Calu3 (cell line): ENCODE measurements at regions not wholly inside any gene's neighbourhood (a gene's known extent, or its start where the extent isn't known, plus 50 kb on each side); places are given as distances from the start of the nearest gene placed in this dataset.

ENCODE experiments used
- BruUV-seq: library from RNA; stranded (reverse); fragments of 400-500 nt; replicated peaks from 2 replicates; lab custom pipeline; 2021; lab: Mats Ljungman, UMichigan
- CTCF ChIA-PET: fragments of 300-600 bp; sonication (Branson Sonifier 250); formaldehyde crosslinking; loops from one replicate; lab custom pipeline; 2022; ENCODE audit warnings: antibody characterized with exemption; lab: Charles Lee
- DNase-seq: peaks from one replicate; pipeline ENCODE4 v3.0.0; 2022
- H3K27ac Mint-ChIP-seq: one replicate; pipeline ENCODE4 v1.8.0; 2022; ENCODE audit warnings: mixed read lengths; ENCODE audit not compliant: unreplicated experiment
- H3K27me3 Mint-ChIP-seq: one replicate; pipeline ENCODE4 v1.8.0; 2022; ENCODE audit warnings: mixed read lengths; ENCODE audit not compliant: unreplicated experiment
- H3K36me3 Mint-ChIP-seq: one replicate; pipeline ENCODE4 v1.8.0; 2022; ENCODE audit warnings: mild to moderate bottlenecking, moderate library complexity, mixed read lengths; ENCODE audit not compliant: insufficient read depth, unreplicated experiment
- H3K4me1 Mint-ChIP-seq: one replicate; pipeline ENCODE4 v1.8.0; 2022; ENCODE audit warnings: mild to moderate bottlenecking, low read depth, mixed read lengths; ENCODE audit not compliant: unreplicated experiment
- H3K4me3 Mint-ChIP-seq: one replicate; pipeline ENCODE4 v1.8.0; 2022; ENCODE audit warnings: mild to moderate bottlenecking, low read depth, moderate library complexity, mixed read lengths; ENCODE audit not compliant: unreplicated experiment
- H3K9me3 Mint-ChIP-seq: one replicate; pipeline ENCODE4 v1.8.0; 2022; ENCODE audit warnings: low read depth, mixed read lengths; ENCODE audit not compliant: unreplicated experiment
- CTCF ChIP-seq: fragments of 200-600 bp; IDR thresholded peaks from one replicate; pipeline ENCODE4 v1.8.0; 2022; ENCODE audit warnings: antibody characterized with exemption; ENCODE audit not compliant: unreplicated experiment
- intact Hi-C: fragments of 100-400 bp; cut with micrococcal nuclease; formaldehyde crosslinking; loops from one replicate; pipeline ENCODE4 v1.10.0; 2022; ENCODE audit not compliant: unreplicated experiment

DNA sequence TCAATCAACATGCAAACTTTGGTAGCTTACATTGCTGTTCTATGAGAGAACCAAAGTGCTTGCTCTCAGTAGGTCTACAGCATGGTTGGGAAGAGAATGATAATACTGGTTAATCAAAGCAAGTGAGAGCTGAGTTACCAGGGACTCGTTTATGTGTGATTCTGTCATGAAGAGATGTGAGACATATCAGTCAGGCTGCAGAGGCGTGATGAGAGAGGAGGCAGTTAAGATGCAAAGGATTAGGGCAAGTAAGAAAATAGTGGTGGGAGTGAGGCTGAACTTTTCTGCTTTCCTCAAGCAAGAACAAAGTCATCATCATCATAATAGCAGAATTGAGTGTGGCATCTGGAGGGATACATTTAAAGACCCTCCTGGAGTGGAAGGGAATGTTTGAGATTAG, 86.5 kb downstream of the RPS12 start:
- no peak for DNase-seq
- BruUV-seq = no TSS peak
- TF ChIP-seq CTCF = no peak
- Mint-ChIP-seq H3K27ac (no peak overlapping the region), H3K36me3 (no peaks in the 10 kb centered on the region), H3K4me1 (no peaks in the 10 kb centered on the region), H3K4me3 (no peak overlapping the region), H3K9me3 (no peaks in the 10 kb centered on the region), H3K27me3 (no peaks in the 10 kb centered on the region)
- CTCF ChIA-PET = interaction anchor here (0.7 kb wide), 1 partner anchor 26 kb away, joined by 3 read pairs; no protein-coding TSS in a partner anchor
- intact Hi-C loops = no loop called here

GRCh38 chr6:132902901-132903300, 88.5 kb downstream of the RPS12 start:
- peaks cover 13% of the 10 kb centered on the region for H3K4me1 Mint-ChIP-seq
- CTCF ChIA-PET = no interaction called here
- H3K4me3 Mint-ChIP-seq = no peak overlapping the region
- no peak overlapping the region for H3K27ac Mint-ChIP-seq
- intact Hi-C loops = no loop called here
- no TSS peak for BruUV-seq
- TF ChIP-seq CTCF = no peak
- H3K27me3 Mint-ChIP-seq = no peaks in the 10 kb centered on the region
- no peaks in the 10 kb centered on the region for H3K36me3 Mint-ChIP-seq
- no peaks in the 10 kb centered on the region for H3K9me3 Mint-ChIP-seq
- no peak for DNase-seq

GRCh38 chr6:132907231-132907630, 92.9 kb downstream of the RPS12 start:
- no peak for DNase-seq
- H3K4me3 Mint-ChIP-seq = no peak overlapping the region
- H3K4me1 Mint-ChIP-seq = peaks cover 13% of the 10 kb centered on the region
- CTCF ChIA-PET = no interaction called here
- H3K27me3 Mint-ChIP-seq = no peaks in the 10 kb centered on the region
- H3K36me3 Mint-ChIP-seq = no peaks in the 10 kb centered on the region
- H3K27ac Mint-ChIP-seq = no peak overlapping the region
- no TSS peak for BruUV-seq
- no peaks in the 10 kb centered on the region for H3K9me3 Mint-ChIP-seq
- TF ChIP-seq CTCF = no peak
- intact Hi-C loops = no loop called here

DNA sequence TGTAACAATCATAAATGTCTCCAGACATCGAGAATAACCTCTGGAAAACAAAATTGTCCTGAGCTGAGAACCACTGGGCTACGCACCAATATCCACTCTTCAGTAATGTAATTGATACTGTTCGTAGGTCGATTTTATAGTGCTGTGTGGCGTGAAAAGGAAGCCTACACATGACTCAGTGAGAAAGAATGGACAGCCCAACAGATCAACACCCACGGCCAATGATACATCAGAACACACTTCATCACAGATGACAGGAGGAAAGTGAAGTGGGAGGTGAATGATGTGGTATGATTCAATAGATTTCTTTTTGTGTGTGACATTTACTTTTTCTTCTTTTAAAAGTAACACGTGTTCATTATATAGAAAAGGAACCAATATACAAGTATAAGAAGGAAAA, 93.5 kb downstream of the RPS12 start:
- no peak overlapping the region for H3K4me3 Mint-ChIP-seq
- no peaks in the 10 kb centered on the region for H3K9me3 Mint-ChIP-seq
- no peaks in the 10 kb centered on the region for H3K36me3 Mint-ChIP-seq
- CTCF ChIA-PET = no interaction called here
- H3K4me1 Mint-ChIP-seq = peaks cover 13% of the 10 kb centered on the region
- no peak overlapping the region for H3K27ac Mint-ChIP-seq
- H3K27me3 Mint-ChIP-seq = no peaks in the 10 kb centered on the region
- no TSS peak for BruUV-seq
- DNase-seq = no peak
- no peak for TF ChIP-seq CTCF
- intact Hi-C loops = no loop called here
